ENCODE measurements at regions not wholly inside any gene's neighbourhood (a gene's known extent, or its start where the extent isn't known, plus 50 kb on each side); places are given as distances from the start of the nearest gene placed in this dataset.

DNA sequence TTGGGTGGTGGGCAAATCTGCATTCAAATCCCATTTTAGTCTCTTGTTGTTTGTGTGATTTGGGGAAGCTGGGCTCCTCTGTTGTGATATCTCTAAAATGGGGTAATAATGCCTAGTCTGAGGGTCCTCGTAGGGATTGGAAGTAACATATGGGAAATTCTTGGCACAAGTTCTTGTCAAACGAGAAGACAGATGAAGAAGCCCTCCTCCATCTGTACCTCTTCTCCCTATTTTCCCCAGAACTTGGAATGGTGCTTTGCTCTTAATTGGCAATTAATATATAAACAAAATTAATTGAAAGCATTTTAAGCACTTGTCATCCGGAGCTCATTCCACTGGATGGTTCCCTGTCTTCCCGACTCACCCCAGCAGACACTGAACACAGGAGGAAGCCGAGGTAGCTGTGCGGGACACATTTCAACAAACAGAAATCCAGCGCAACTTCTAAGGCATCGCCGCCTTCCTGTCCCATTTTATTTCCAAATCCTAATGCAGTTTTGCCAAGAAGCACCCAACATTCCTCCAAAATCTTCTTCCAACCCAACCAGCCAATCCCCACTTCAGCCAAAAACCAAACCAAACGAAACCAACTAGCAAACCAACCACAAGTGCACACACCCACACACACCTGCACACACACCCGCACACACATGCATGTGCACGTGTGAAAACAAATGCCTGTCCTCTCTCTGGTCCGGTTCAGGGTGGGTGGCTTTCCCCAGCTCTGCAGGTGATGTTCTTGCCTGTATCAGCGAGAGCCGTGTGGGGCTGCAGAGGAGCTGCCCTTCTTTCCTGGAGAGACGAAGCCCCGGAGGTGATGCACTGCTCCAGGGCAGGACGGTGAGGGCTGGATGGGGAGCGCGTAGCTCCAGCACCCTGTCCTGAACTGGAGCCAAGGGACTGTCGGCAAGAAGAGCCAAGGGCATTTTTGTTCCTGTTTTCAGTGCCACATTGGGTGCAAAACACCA lies 100.8 kb upstream of the B3GAT1 start:
- no TSS peak for BruUV-seq (replicated peaks)
- intact Hi-C loops (cut with micrococcal nuclease; ENCODE audit: unreplicated experiment) (no loop called here), in situ Hi-C loops (cut with HindIII; ENCODE audit: low pct_unique_long_range_greater_than_20kb, low sequenced_read_pairs) (no loop called here)
- H3K9me3 ChIP-seq (ENCODE audit: control insufficient read depth, insufficient read depth, low read depth, low read length): no peaks in the 10 kb centered on the region
- DNase-seq (ENCODE audit: low read depth, low spot score): no peak
- no peaks in the 10 kb centered on the region for H3K4me1 ChIP-seq (ENCODE audit: control insufficient read depth, insufficient read depth, low read length)
- peaks cover 20% of the 10 kb centered on the region for H3K27me3 ChIP-seq (ENCODE audit: control insufficient read depth, insufficient read depth, low read length)
- H3K4me3 ChIP-seq (ENCODE audit: low read depth in 2 of 2, low read length in 2 of 2): no peak overlapping the region
- ATAC-seq: no peak
- H3K27ac ChIP-seq (ENCODE audit: low read length): no peak overlapping the region
- no peaks in the 10 kb centered on the region for H3K36me3 ChIP-seq (ENCODE audit: control insufficient read depth, insufficient read depth, low read length)
- TF ChIP-seq TCF7L2 (IDR thresholded peaks at IDR 0.05; ENCODE audit: low read depth, low read length): no peak
- TF ChIP-seq POLR2AphosphoS5 (IDR thresholded peaks at IDR 0.05; ENCODE audit: low read depth, low read length): no peak
- TF ChIP-seq SIN3A (IDR thresholded peaks at IDR 0.05; ENCODE audit: borderline replicate concordance, insufficient read depth, low read depth, low read length): no peak
- no peak for TF ChIP-seq CTCF (IDR thresholded peaks at IDR 0.05)
- TF ChIP-seq, protein P1, sequence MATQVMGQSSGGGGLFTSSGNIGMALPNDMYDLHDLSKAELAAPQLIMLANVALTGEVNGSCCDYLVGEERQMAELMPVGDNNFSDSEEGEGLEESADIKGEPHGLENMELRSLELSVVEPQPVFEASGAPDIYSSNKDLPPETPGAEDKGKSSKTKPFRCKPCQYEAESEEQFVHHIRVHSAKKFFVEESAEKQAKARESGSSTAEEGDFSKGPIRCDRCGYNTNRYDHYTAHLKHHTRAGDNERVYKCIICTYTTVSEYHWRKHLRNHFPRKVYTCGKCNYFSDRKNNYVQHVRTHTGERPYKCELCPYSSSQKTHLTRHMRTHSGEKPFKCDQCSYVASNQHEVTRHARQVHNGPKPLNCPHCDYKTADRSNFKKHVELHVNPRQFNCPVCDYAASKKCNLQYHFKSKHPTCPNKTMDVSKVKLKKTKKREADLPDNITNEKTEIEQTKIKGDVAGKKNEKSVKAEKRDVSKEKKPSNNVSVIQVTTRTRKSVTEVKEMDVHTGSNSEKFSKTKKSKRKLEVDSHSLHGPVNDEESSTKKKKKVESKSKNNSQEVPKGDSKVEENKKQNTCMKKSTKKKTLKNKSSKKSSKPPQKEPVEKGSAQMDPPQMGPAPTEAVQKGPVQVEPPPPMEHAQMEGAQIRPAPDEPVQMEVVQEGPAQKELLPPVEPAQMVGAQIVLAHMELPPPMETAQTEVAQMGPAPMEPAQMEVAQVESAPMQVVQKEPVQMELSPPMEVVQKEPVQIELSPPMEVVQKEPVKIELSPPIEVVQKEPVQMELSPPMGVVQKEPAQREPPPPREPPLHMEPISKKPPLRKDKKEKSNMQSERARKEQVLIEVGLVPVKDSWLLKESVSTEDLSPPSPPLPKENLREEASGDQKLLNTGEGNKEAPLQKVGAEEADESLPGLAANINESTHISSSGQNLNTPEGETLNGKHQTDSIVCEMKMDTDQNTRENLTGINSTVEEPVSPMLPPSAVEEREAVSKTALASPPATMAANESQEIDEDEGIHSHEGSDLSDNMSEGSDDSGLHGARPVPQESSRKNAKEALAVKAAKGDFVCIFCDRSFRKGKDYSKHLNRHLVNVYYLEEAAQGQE (IDR thresholded peaks at IDR 0.05; ENCODE audit: insufficient read depth in 1 of 2, low read depth in 2 of 2, low read length in 1 of 2): no peak
- POLR2A ChIA-PET: no interaction called here
- CTCF ChIA-PET: no interaction called here

GRCh38 chr11:134512061-134512460 lies 100.0 kb upstream of the B3GAT1 start:
- ChIA-PET CTCF (interaction anchor here (0.6 kb wide), 1 partner anchor 160 kb away, joined by 3 read pairs; no protein-coding TSS in a partner anchor), POLR2A (no interaction called here)
- in situ Hi-C loops (cut with HindIII; ENCODE audit: low pct_unique_long_range_greater_than_20kb, low sequenced_read_pairs): no loop called here
- Histone ChIP-seq H3K27ac (ENCODE audit: low read length) (no peak overlapping the region), H3K4me3 (ENCODE audit: low read depth in 2 of 2, low read length in 2 of 2) (no peak overlapping the region), H3K36me3 (ENCODE audit: control insufficient read depth, insufficient read depth, low read length) (no peaks in the 10 kb centered on the region), H3K4me1 (ENCODE audit: control insufficient read depth, insufficient read depth, low read length) (no peaks in the 10 kb centered on the region), H3K27me3 (ENCODE audit: control insufficient read depth, insufficient read depth, low read length) (peaks cover 17% of the 10 kb centered on the region), H3K9me3 (ENCODE audit: control insufficient read depth, insufficient read depth, low read depth, low read length) (no peaks in the 10 kb centered on the region)
- BruUV-seq (replicated peaks): no TSS peak
- TF ChIP-seq, protein P1 (IDR thresholded peaks at IDR 0.05; ENCODE audit: insufficient read depth in 1 of 2, low read depth in 2 of 2, low read length in 1 of 2): no peak
- TF ChIP-seq CTCF (IDR thresholded peaks at IDR 0.05) (no peak), TCF7L2 (IDR thresholded peaks at IDR 0.05; ENCODE audit: low read depth, low read length) (no peak), POLR2AphosphoS5 (IDR thresholded peaks at IDR 0.05; ENCODE audit: low read depth, low read length) (no peak), SIN3A (IDR thresholded peaks at IDR 0.05; ENCODE audit: borderline replicate concordance, insufficient read depth, low read depth, low read length) (no peak)
- DNase-seq (ENCODE audit: low read depth, low spot score): no peak
- ATAC-seq: no peak
- intact Hi-C loops (cut with micrococcal nuclease; ENCODE audit: unreplicated experiment): no loop called here

Measured in Panc1 (cell line).